Subcutaneous abdominal adipose tissue (tissue), 5 donors: ENCODE measurements at regions not wholly inside any gene's neighbourhood (a gene's known extent, or its start where the extent isn't known, plus 50 kb on each side); places are given as distances from the start of the nearest gene placed in this dataset.

Experiments
- H3K27ac ChIP-seq: one replicate; pipeline ENCODE4 v1.7.0; 2013; ENCODE audit warnings: low read depth, mild to moderate bottlenecking, inconsistent platforms, low read length, moderate library complexity
- H3K27me3 ChIP-seq, 5 donors: one replicate each; pipeline ENCODE4 v1.7.0; 2013; ENCODE audit warnings: low read length in 5 of 5, inconsistent platforms in 1 of 5; ENCODE audit not compliant: control insufficient read depth in 5 of 5, insufficient read depth in 4 of 5
- H3K36me3 ChIP-seq, 5 donors: one replicate each; pipeline ENCODE4 v1.7.0; 2013; ENCODE audit warnings: low read length in 5 of 5; ENCODE audit not compliant: control insufficient read depth in 5 of 5, insufficient read depth in 5 of 5
- H3K4me1 ChIP-seq, 5 donors: one replicate each; pipeline ENCODE4 v1.7.0; 2013; ENCODE audit warnings: low read length in 5 of 5, mild to moderate bottlenecking in 3 of 5, moderate library complexity in 1 of 5; ENCODE audit not compliant: control insufficient read depth in 5 of 5, insufficient read depth in 5 of 5
- H3K4me3 ChIP-seq, 5 donors: one replicate each; pipeline ENCODE4 v1.7.0; 2013; ENCODE audit warnings: low read length in 5 of 5, low read depth in 1 of 5
- H3K9ac ChIP-seq, 5 donors: one replicate each; pipeline ENCODE4 v1.7.0; 2013; ENCODE audit warnings: low read length in 5 of 5, mild to moderate bottlenecking in 4 of 5, moderate library complexity in 3 of 5
- H3K9me3 ChIP-seq, 5 donors: one replicate each; pipeline ENCODE4 v1.7.0; 2013; ENCODE audit warnings: low read length in 5 of 5; ENCODE audit not compliant: control insufficient read depth in 5 of 5
- donor health status: healthy.
- donor health status: healthy.
- donor health status: healthy.
- donor health status: healthy.
- donor health status: healthy.

DNA sequence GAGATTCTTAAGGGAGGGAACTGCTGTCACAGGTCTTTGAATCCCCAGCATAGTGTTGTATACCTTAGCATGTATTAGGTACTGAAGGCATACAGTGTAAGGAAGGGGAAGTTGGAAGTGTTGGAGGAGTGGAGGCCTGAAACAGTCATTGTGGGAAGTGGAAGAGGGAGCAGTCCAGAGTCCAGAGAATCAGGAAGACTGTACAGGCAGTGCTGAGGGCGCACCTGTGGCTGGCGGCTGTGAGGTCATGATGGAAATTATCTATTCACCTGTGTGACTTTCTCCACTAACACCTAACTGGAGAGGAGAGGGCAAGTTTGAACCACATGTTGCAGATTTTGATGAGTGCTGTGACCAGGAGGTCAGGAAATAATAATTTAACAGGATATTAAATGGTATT, 119.7 kb upstream of the NIPBL start:
- no peaks in the 10 kb centered on the region for H3K36me3 ChIP-seq
- no peak overlapping the region for H3K9ac ChIP-seq
- H3K27ac ChIP-seq = no peak overlapping the region
- no peak overlapping the region for H3K4me3 ChIP-seq
- no peaks in the 10 kb centered on the region for H3K4me1 ChIP-seq
- no peaks in the 10 kb centered on the region for H3K9me3 ChIP-seq
- H3K27me3 ChIP-seq = no peaks in the 10 kb centered on the region

DNA sequence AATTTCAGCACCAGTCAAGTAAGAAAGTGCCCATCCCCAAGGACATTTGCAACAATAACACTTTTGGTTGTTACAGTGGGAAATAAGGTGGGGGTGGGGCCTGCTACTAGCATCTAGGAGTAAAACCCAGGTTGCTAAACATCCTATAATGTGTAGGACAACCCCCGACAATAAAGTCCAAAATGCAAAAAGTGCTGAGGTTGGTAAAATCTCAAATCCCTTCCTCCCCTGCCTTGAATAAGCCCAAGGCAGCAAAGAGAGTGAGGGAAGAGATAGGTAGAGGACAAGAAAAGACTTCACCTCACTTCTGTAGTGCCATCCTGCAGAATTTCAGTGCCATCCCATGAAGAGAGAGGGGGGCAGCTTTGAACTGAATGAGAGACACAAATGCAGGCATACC, 117.5 kb upstream of the NIPBL start:
- H3K27me3 ChIP-seq = no peaks in the 10 kb centered on the region
- H3K4me3 ChIP-seq = no peak overlapping the region
- H3K9me3 ChIP-seq = no peaks in the 10 kb centered on the region
- H3K9ac ChIP-seq = no peak overlapping the region
- H3K27ac ChIP-seq = no peak overlapping the region
- H3K36me3 ChIP-seq = no peaks in the 10 kb centered on the region
- no peaks in the 10 kb centered on the region for H3K4me1 ChIP-seq

DNA sequence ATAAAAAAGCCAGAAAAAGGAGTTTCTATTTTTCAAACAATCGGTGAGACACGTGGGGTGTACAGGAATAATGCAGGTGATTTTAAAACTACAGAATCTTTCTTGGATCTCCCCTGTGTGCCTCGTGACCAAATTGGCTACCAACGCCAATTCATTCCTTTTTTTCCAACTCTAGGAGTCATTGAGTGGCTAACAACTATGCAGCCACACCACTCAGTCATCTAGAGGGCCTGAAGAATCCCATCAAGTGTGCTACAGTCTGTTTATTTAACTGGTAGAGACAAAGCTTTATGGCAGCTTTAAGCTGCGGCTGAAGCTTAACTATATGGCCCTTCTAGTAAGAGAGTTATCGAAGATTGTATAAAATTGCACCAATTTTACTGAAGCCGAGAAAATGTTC, 113.1 kb upstream of the NIPBL start:
- Histone ChIP-seq H3K9ac (no peak overlapping the region), H3K27ac (no peak overlapping the region), H3K4me1 (no peaks in the 10 kb centered on the region), H3K27me3 (no peaks in the 10 kb centered on the region), H3K36me3 (no peaks in the 10 kb centered on the region), H3K4me3 (no peak overlapping the region), H3K9me3 (peaks cover 0 to 5% (median 0%) of the 10 kb centered on the region in 5 donors)

DNA sequence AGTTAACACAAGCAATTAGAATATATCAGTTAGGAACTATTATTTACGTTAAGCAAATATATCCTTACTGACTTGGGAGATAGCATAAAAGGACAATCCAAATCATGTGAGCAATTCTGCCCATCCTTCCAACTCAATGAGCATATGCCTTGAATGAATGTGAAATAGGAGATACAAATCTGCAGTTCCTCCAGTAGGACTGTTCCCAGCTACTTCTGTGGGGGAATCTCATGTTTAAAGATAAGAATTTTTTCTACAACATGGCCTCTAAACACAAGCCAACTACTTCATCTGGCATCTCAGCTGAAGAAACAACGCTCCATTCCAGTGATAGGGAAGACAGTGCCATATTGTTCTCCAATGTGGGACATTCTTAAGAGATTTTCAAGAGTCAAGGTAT, 110.7 kb upstream of the NIPBL start:
- no peak overlapping the region for H3K27ac ChIP-seq
- H3K4me1 ChIP-seq = no peaks in the 10 kb centered on the region
- H3K9ac ChIP-seq = no peak overlapping the region
- no peaks in the 10 kb centered on the region for H3K36me3 ChIP-seq
- no peaks in the 10 kb centered on the region for H3K27me3 ChIP-seq
- no peak overlapping the region for H3K4me3 ChIP-seq
- H3K9me3 ChIP-seq = peaks cover 0 to 5% (median 0%) of the 10 kb centered on the region in 5 donors

DNA sequence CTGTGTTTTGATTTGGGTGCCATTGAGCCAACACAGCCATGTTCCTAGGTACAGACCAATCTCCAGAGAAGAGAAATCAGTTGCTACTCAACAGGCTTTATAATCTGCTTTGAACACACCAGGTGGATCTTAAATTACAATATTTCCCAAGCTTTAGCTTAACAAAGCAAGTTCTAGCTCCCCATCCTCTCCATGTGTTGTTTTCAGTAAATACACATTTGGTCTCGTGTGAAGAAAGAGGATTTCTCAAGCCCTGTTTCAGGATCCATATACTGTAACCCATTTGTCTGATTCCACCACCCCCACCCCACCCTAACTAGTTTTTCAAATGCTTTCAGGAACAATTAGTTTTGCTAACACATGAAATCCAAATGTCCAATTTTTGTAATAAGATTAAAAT, 109.6 kb upstream of the NIPBL start:
- H3K4me3 ChIP-seq = no peak overlapping the region
- no peaks in the 10 kb centered on the region for H3K4me1 ChIP-seq
- H3K27ac ChIP-seq = no peak overlapping the region
- H3K9me3 ChIP-seq = peaks cover 0 to 5% (median 0%) of the 10 kb centered on the region in 5 donors
- H3K36me3 ChIP-seq = no peaks in the 10 kb centered on the region
- no peaks in the 10 kb centered on the region for H3K27me3 ChIP-seq
- H3K9ac ChIP-seq = no peak overlapping the region

DNA sequence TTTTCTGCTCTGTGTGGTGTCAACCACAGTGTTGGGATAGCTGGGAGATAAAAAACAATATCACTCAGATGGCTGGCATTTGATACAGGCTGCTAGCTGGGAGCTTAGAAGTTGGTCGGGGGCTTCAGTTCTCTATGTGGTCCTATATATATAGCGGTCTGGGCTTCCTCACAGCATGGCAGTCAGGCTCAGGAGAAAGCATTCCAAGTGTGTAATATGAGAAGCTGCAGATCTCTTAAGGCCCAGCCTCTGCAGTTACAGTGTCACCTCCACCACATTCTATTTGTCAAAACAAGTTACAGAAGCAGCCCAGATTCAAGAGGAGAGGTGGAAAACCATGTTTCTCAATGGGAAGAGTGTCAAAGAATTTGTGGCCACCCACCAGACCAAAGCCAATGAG, 108.1 kb upstream of the NIPBL start:
- Histone ChIP-seq H3K36me3 (no peaks in the 10 kb centered on the region), H3K9me3 (peaks cover 0 to 5% (median 0%) of the 10 kb centered on the region in 5 donors), H3K27me3 (no peaks in the 10 kb centered on the region), H3K27ac (no peak overlapping the region), H3K4me1 (no peaks in the 10 kb centered on the region), H3K4me3 (no peak overlapping the region), H3K9ac (no peak overlapping the region)

DNA sequence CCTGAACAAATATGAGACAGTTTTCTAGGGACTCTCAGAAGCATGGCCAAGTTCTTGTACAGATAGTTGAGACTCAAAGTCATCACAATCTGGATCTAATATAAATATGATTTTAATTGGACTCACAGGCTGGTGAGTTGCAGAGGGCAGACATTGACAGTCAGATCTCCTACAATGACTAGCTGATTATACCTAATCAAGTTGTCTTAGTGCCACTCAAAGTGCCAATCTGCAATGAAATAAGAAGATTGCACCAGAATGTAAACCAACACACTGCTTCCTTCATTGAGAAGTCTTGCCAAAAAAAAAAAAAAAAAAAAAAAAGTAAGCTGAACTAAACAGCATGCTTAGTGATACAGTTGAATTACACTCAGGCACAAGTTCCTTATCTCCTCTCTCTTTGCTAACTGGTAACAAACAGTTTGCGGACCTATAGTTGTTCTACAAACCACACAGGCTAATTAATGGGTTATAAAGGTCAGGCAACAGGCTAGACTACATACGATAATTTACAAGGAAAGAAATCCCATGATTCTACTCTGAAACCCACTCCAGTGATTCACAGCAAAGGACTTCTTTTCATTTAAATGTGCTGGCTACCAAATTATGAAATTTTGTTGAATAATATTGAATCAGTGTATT, 107.3 kb upstream of the NIPBL start:
- no peaks in the 10 kb centered on the region for H3K27me3 ChIP-seq

DNA sequence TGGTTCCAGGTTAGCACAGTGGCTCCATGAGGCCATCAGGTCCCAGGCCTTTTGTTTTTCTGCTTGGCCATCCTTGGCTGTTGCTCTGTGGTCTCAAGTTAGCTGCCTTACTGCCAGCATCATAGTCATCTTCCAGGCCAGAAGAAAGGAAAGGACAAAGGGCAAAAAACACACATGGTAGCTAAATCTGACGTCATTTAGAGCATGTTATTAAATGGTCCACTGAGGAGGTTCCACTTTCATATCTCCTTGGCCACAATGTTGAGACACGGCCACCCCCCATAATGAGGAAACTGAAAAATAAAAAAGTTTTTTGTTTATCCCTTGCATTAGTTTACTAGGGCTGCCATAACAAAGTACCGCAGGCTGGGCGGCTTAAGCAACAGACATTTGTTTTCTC, 106.4 kb upstream of the NIPBL start:
- Histone ChIP-seq H3K9me3 (peaks cover 0 to 5% (median 0%) of the 10 kb centered on the region in 5 donors), H3K36me3 (no peaks in the 10 kb centered on the region), H3K4me1 (no peaks in the 10 kb centered on the region), H3K27me3 (no peaks in the 10 kb centered on the region), H3K9ac (no peak overlapping the region), H3K4me3 (no peak overlapping the region), H3K27ac (no peak overlapping the region)

More for the DNA sequence above, 107.3 kb upstream of the NIPBL start:
- H3K4me3 ChIP-seq = no peak overlapping the region
- no peaks in the 10 kb centered on the region for H3K4me1 ChIP-seq
- H3K36me3 ChIP-seq = no peaks in the 10 kb centered on the region
- H3K27ac ChIP-seq = no peak overlapping the region
- no peak overlapping the region for H3K9ac ChIP-seq
- peaks cover 0 to 5% (median 0%) of the 10 kb centered on the region in 5 donors for H3K9me3 ChIP-seq

DNA sequence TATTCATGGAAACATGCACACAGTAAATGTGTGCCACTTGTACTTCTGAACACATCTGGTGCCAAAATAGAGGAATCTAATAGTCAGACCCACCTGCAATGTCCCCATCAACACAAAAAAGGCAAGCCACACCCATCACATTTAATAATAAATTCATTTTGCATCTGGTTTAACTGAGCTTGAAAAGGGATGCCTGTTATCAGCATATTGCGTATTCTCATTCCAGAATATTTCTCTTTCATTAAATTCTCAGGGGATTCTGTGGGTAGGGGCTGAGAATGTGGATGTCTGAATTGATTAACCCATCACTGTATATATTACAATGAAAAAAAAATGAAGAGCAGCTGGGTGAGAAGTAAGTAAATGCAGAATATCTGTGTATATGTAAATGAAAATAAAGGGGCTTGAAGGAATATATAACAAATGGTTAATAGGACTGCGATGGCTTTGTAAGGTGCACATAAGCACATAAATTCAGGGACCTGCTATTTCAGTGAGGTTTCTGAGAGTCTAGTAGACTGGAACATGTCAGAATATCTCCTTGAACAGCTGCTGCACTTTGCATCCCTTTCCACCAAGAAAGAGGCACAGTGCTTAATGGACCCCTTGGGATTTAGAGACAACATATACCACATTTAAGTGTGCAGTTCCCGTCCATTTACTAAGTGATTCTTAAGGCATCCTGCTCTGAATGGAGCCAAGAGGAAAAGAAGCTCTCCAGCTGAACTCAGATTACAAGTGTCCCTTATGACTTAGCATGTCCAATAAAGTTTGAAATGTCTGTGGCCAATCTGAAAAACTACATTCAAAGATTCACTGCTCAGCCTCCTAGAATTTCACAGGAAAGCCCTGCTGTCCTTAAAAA, 104.1 kb upstream of the NIPBL start:
- Histone ChIP-seq H3K36me3 (no peaks in the 10 kb centered on the region), H3K9ac (no peak overlapping the region), H3K27me3 (no peaks in the 10 kb centered on the region), H3K27ac (no peak overlapping the region), H3K4me3 (no peak overlapping the region), H3K9me3 (no peaks in the 10 kb centered on the region), H3K4me1 (no peaks in the 10 kb centered on the region)

DNA sequence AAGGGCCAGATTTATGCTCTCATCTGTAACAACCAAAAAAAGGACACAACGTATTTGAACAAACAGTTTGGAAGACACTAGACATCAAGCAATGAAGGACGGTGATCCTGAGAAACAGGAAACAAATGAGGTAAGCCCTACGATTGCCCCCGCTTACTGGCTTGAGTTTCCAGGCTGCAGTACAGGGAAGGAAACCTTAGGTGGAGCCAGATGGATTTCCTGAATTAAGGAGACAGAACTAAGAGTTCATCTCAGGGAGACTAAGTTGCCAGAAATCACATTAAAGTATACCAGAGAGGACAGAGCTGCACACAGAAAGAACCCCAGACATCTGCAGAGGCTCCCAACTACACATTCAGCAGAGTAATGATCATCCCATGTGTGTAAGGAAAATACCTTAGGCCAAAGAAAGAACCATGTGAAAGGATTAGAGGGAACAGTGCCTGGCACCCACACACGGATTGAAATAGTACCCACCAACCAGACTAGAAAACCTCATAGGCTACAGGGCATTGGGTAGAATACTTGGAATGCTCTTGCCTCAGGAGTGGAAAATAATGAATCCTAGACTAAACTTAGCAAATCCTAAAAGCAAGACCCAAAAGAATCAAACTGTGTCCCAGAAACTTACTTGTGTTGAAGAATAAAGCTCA, 99.3 kb upstream of the NIPBL start:
- H3K9me3 ChIP-seq = peaks cover 0 to 5% (median 4%) of the 10 kb centered on the region in 5 donors
- H3K4me3 ChIP-seq = no peak overlapping the region
- H3K27ac ChIP-seq = no peak overlapping the region
- H3K36me3 ChIP-seq = no peaks in the 10 kb centered on the region
- no peak overlapping the region for H3K9ac ChIP-seq
- no peaks in the 10 kb centered on the region for H3K4me1 ChIP-seq
- no peaks in the 10 kb centered on the region for H3K27me3 ChIP-seq
